DMS53 treated with DMSO at 0.1 percent for 48 hours (cell line): ENCODE measurements at regions not wholly inside any gene's neighbourhood (a gene's known extent, or its start where the extent isn't known, plus 50 kb on each side); places are given as distances from the start of the nearest gene placed in this dataset.

Source experiments
- DNase-seq: peaks from one replicate; lab custom pipeline; 2025; ENCODE audit not compliant: unreplicated experiment; lab: John Stamatoyannopoulos, UW

- DNase-seq, result peak; percentile 56
Measured at GRCh38 chr10:107814865-107815487, 650.5 kb upstream of the SORCS1 start.

DNA sequence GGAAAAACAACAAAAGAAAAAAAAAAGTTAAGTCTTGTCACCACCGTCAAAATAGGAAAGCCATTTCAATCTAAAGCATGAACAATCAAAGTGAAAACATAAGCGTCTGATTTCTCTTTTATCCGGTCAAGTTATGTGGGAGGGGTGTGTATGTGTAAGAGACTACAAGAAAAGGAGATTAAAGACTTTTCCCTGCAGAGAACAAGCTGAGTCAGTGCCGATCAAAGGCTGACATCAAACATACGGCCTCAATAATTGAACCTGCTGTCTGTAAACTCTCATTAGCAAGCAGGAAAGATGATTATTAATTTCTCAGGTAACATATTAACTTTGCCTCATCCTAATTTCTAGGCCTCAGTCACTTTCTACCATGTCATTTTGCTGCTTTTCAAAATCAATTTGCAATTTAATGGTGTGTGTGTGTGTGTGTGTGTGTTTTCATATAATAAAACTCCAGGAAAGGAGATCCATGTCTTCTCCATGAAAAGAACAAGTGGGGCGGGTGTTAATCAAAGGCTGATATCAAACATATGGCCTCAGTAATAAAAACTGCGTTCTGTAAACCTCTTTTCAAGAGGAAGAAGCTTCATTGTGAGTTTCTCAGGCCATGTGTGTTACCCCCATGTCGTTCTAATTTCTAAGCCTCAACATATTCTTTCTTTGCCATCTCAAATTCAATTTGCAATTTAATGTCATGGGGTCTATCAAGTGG lies 649.1 kb upstream of the SORCS1 start:
- DNase-seq, result no peak

GRCh38 chr10:107809889-107810288 lies 645.4 kb upstream of the SORCS1 start:
- DNase-seq, result peak; percentile 10

GRCh38 chr10:107807836-107808235 lies 643.3 kb upstream of the SORCS1 start:
- no peak for DNase-seq

DNA sequence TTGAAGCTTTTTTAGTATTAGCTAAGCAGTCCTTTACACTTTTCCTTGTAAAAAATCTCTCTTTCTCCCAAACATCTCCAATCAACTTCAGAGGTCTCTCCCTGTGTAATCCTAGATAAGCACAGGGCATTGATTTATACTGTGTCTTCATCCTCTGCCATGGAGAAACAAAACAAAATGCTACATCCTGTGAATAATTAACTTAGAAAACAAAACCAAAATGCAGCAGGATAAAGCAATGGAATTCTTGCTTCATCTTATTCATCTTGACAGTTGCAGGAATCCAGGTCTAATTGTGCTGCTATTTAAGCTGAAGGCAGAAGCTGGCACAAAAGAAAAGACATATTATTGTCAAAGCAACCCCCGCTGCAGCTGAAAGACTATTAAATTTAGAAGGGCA lies 641.5 kb upstream of the SORCS1 start:
- no peak for DNase-seq

- DNase-seq, result no peak
Measured at GRCh38 chr10:107803546-107803945, 639.0 kb upstream of the SORCS1 start.

- no peak for DNase-seq
Measured at GRCh38 chr10:107800061-107800460, 635.6 kb upstream of the SORCS1 start.

- DNase-seq, result no peak
Measured at GRCh38 chr10:107790271-107790670, 625.8 kb upstream of the SORCS1 start.

- no peak for DNase-seq
Measured at GRCh38 chr10:107771066-107771465, 606.6 kb upstream of the SORCS1 start.

DNA sequence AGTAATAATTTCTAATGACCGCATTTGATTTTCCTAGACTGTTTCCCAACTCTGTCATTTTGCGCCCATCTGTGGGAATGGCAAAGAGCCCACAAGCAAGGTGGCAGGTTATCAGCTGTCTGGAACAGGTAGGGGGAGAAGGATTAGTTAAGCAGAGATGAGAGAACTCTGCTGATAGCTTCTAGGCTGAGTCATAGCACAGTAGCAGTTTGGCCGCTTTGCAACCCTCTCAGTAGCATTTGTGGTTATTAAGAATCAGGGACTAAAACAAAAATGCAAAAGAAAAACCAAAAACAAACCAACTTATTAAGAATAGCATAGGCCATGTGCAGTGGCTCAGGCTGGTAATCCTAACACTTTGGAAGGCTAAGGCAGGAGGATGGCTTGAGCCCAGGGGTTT lies 602.7 kb upstream of the SORCS1 start:
- DNase-seq, result no peak

- DNase-seq, result no peak
Measured at GRCh38 chr10:107754814-107755213, 590.3 kb upstream of the SORCS1 start.

DNA sequence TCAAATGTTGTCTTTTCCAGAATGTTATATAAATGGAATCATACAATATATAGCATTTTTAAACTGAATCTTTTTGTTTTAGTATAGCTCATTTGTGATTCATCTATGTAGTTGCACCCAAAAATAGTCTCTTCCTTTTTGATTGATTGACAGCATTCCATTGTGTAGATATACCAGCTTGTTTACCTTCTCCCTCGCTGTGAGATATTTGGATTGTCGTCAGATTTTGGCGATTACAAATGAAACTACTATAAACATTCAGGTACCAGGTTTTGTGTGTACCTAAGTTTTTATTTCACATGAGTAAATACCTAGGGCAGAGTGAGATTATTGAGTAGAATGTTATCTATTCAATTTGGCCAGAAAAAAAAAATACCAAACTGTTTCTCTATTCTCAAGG lies 584.7 kb upstream of the SORCS1 start:
- no peak for DNase-seq

DNA sequence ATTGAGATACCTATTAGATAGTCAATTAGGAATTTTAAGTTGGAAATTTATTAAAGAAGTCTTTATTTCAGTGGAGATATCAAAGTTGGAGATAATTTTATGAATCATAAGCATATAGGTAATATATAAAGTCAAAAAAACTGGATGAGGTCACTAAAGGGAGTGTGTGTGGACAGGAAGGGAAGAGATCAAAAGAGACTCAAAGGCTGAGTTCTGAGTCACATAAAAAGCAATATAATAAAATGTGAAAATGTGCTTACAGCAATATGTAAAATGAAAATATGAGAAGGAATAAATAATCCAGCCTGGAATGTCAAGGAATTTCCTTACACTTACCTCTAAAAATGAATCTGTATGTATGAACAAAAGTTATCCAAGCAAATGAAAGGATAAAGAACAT lies 583.3 kb upstream of the SORCS1 start:
- DNase-seq, result no peak

DNA sequence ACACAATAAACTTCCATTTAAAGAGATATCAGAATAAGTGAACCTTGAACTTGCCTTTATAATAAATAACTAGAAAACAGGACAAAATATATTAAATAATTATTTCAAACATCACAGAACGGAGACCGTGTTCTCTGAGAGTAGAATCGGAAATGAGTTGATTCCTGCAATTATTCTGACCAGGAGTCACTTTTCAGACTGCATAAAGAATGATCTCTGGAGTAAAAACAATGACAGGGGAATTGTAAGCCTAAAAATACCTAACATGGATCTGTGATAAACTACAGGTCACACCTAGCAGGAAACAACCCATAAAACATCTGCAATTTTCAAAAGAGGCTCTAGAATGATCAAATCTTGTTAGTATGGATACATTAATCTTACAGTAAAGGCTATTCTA lies 577.5 kb upstream of the SORCS1 start:
- DNase-seq, result no peak

GRCh38 chr10:107740962-107741690 lies 576.6 kb upstream of the SORCS1 start:
- DNase-seq, result no peak

- no peak for DNase-seq
Measured at GRCh38 chr10:107739951-107740350, 575.4 kb upstream of the SORCS1 start.

- no peak for DNase-seq
Measured at GRCh38 chr10:107733328-107734130, 569.0 kb upstream of the SORCS1 start.

- DNase-seq, result no peak
Measured at GRCh38 chr10:107732045-107732444, 567.5 kb upstream of the SORCS1 start.

DNA sequence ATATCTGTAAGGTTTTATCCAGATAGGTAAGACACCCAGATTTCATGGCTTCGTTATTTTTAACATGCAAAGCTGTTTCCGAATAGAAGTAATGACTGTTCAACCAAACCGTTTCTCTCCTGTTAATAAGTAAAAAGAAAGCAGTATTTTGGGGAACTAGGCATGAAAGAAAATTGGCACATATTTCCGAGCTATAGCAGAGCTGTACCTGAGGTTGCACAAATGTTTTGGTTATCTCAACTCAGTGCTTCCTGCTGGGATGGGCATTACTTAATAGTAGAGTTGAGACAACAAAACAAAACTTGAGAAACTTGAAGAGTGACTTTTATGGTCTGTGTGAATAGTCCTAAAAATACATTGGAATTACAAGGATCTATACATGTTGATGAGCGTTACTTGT lies 564.3 kb upstream of the SORCS1 start:
- DNase-seq, result no peak

GRCh38 chr10:107727767-107728317 lies 563.3 kb upstream of the SORCS1 start:
- DNase-seq, result no peak

GRCh38 chr10:107718864-107719263 lies 554.4 kb upstream of the SORCS1 start:
- DNase-seq, result no peak
